MCF 10A (cell line): ENCODE measurements at regions not wholly inside any gene's neighbourhood (a gene's known extent, or its start where the extent isn't known, plus 50 kb on each side); places are given as distances from the start of the nearest gene placed in this dataset.

Source experiments
- BruUV-seq: library from RNA; stranded (reverse); fragments of 400-500 nt; replicated peaks from 2 replicates; lab custom pipeline; 2021; lab: Mats Ljungman, UMichigan
- CTCF ChIA-PET: fragments of 300-600 bp; sonication (Branson Sonifier 250); formaldehyde crosslinking; extraction: SDS; loops from one replicate; lab custom pipeline; 2021; ENCODE audit warnings: antibody characterized with exemption, inconsistent platforms; lab: Yijun Ruan, JAX
- POLR2A ChIA-PET: fragments of 300-600, 350-650 bp; sonication (Branson Sonifier 250); formaldehyde crosslinking; extraction: SDS; loops from one replicate; lab custom pipeline; 2020; ENCODE audit warnings: antibody characterized with exemption, inconsistent platforms; lab: Yijun Ruan, JAX
- DNase-seq: peaks from one replicate; pipeline ENCODE4 v3.0.0-alpha.2; 2018; ENCODE audit not compliant: unreplicated experiment
- H3K27ac Mint-ChIP-seq: one replicate; pipeline ENCODE4 v1.8.0; 2022; ENCODE audit warnings: mild to moderate bottlenecking, low read depth, mixed read lengths; ENCODE audit not compliant: unreplicated experiment
- H3K27me3 Mint-ChIP-seq: one replicate; pipeline ENCODE4 v1.8.0; 2022; ENCODE audit warnings: mixed read lengths; ENCODE audit not compliant: insufficient read depth, unreplicated experiment
- H3K36me3 Mint-ChIP-seq: one replicate; pipeline ENCODE4 v1.8.0; 2022; ENCODE audit warnings: mild to moderate bottlenecking, moderate library complexity, mixed read lengths; ENCODE audit not compliant: insufficient read depth, unreplicated experiment
- H3K4me1 Mint-ChIP-seq: one replicate; pipeline ENCODE4 v1.8.0; 2022; ENCODE audit warnings: mixed read lengths; ENCODE audit not compliant: insufficient read depth, unreplicated experiment
- H3K4me3 Mint-ChIP-seq: one replicate; pipeline ENCODE4 v1.8.0; 2022; ENCODE audit warnings: mild to moderate bottlenecking, moderate library complexity, mixed read lengths; ENCODE audit not compliant: unreplicated experiment
- H3K9me3 Mint-ChIP-seq: one replicate; pipeline ENCODE4 v1.8.0; 2022; ENCODE audit warnings: mixed read lengths; ENCODE audit not compliant: unreplicated experiment
- CTCF ChIP-seq: fragments of 200-600 bp; IDR thresholded peaks from one replicate; pipeline ENCODE4 v1.8.0; 2022; ENCODE audit warnings: antibody characterized with exemption, mild to moderate bottlenecking; ENCODE audit not compliant: unreplicated experiment
- intact Hi-C: fragments of 100-400 bp; cut with micrococcal nuclease; formaldehyde crosslinking; loops from 2 replicates; pipeline ENCODE4 v1.14.1; 2022

DNA sequence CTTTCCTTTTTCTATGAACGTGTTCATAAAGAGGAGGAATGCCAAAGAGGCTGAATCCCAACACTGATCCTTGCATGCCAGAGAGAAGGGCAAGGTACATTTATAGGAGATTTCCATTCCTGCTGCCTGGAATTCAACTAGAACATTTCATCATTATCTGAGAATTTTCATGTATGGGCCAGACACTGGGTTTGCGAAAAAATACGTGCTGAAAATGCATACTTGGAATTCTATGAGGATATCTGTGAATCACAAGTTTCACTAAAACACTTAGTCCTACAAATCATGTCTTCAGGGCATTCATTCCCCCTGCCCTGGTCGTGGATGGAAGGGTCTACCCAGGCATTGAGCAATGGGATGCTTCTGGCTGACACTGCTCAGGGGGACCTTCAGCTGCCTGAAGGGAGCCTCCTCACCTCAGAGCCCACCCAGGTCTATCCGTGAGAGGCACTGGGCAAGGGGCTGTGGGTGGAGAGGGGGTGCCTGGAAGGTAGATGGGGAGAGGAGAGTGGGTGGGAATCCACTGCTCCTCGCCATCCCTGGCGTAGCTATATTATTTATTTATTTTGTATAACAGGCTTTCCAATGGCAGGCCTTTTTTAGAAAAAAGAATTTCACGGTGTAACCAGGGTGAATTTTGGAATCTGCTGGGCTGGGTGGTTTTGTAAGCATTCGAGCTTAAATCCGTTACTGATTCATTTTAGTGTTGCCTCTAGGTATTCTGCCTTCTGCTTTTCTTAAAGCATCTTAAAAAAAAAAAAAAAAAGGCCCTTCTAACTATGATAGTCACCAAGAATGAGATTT is 560.6 kb upstream of the ID2 start:
- no peak for DNase-seq
- TF ChIP-seq CTCF = no peak
- POLR2A ChIA-PET = interaction anchor here (0.9 kb wide), 1 partner anchor 30 kb away, joined by 3 read pairs; no protein-coding TSS in a partner anchor
- CTCF ChIA-PET = no interaction called here
- H3K9me3 Mint-ChIP-seq = no peaks in the 10 kb centered on the region
- no peak overlapping the region for H3K27ac Mint-ChIP-seq
- no TSS peak for BruUV-seq
- H3K4me3 Mint-ChIP-seq = no peak overlapping the region
- peaks cover 9% of the 10 kb centered on the region for H3K4me1 Mint-ChIP-seq
- intact Hi-C loops = no loop called here
- H3K36me3 Mint-ChIP-seq = peaks cover 3% of the 10 kb centered on the region
- no peaks in the 10 kb centered on the region for H3K27me3 Mint-ChIP-seq

DNA sequence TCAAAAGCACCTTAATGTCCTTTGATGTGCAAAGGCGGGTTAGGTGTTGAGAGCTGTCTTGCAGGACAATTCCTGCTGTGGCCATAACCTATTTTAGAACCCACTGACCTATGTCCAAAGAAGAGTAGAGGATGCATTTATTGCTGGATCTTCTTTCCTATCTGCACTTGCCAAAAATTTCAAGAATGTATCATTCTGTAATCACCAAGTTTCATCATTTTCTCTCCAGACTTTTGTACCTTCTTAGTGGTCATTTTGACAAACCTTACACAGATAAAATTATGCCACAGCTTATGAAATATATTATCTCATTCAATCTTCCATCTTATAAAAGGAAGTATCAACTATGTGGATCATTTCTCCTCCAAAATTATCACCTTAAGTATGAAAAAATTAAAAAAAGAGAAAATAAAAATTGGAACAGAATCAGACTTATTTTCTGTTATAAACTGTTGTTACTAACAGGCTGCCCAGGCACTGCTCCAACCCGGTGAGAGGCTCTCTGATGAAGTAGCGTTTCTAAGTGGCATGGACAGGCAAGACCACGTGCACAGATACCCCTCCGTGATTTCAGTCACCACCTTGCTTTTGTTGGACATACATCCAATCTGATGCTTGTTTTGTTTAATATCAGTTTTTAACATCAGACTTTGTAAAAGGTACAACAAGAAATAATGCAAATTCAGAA is 559.9 kb upstream of the ID2 start:
- no peak for TF ChIP-seq CTCF
- peaks cover 8% of the 10 kb centered on the region for H3K36me3 Mint-ChIP-seq
- no peak overlapping the region for H3K27ac Mint-ChIP-seq
- no peak for DNase-seq
- intact Hi-C loops = no loop called here
- no TSS peak for BruUV-seq
- peaks cover 9% of the 10 kb centered on the region for H3K4me1 Mint-ChIP-seq
- ChIA-PET POLR2A (interaction anchor here (0.9 to 1.3 kb wide), 2 partner anchors 16 to 31 kb away, joined by 3 to 4 read pairs; no protein-coding TSS in a partner anchor), CTCF (no interaction called here)
- H3K4me3 Mint-ChIP-seq = no peak overlapping the region
- no peaks in the 10 kb centered on the region for H3K27me3 Mint-ChIP-seq
- no peaks in the 10 kb centered on the region for H3K9me3 Mint-ChIP-seq

DNA sequence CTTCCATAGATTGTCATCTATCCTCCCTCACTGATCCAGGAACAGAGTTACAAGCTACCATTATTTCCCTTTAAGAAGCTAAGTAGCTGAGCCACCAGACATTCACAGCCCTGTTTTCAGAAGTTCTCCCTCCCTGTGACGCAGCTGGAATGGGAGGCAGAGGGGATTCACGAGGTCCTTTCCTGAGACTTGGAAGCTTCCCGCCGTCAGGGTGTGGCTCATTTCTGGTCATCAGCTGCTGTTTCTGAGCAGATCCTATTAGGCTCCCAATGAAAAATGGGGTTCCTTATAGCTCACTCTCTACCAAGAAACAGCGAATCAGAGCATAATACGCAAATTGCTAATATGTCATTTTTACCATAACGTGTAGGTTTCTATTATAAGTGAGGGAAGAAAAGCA is 559.3 kb upstream of the ID2 start:
- ChIA-PET POLR2A (interaction anchor here (1.3 kb wide), 1 partner anchor 15 kb away, joined by 4 read pairs; no protein-coding TSS in a partner anchor), CTCF (no interaction called here)
- intact Hi-C loops = no loop called here
- no TSS peak for BruUV-seq
- H3K27ac Mint-ChIP-seq = no peak overlapping the region
- no peak for DNase-seq
- H3K9me3 Mint-ChIP-seq = no peaks in the 10 kb centered on the region
- no peaks in the 10 kb centered on the region for H3K27me3 Mint-ChIP-seq
- no peak for TF ChIP-seq CTCF
- H3K4me1 Mint-ChIP-seq = peaks cover 9% of the 10 kb centered on the region
- H3K36me3 Mint-ChIP-seq = peaks cover 8% of the 10 kb centered on the region
- H3K4me3 Mint-ChIP-seq = no peak overlapping the region

GRCh38 chr2:8123464-8123863 is 558.4 kb upstream of the ID2 start:
- no peak for TF ChIP-seq CTCF
- H3K9me3 Mint-ChIP-seq = no peaks in the 10 kb centered on the region
- no peak overlapping the region for H3K4me3 Mint-ChIP-seq
- intact Hi-C loops = no loop called here
- H3K27ac Mint-ChIP-seq = no peak overlapping the region
- ChIA-PET CTCF (interaction anchor here (0.6 kb wide), 1 partner anchor 56 kb away, joined by 4 read pairs; no protein-coding TSS in a partner anchor), POLR2A (interaction anchor here (1.3 kb wide), 1 partner anchor 14 kb away, joined by 4 read pairs; no protein-coding TSS in a partner anchor)
- peaks cover 8% of the 10 kb centered on the region for H3K36me3 Mint-ChIP-seq
- no TSS peak for BruUV-seq
- peaks cover 9% of the 10 kb centered on the region for H3K4me1 Mint-ChIP-seq
- no peak for DNase-seq
- no peaks in the 10 kb centered on the region for H3K27me3 Mint-ChIP-seq
